HG03342 (cell line): ENCODE measurements at regions not wholly inside any gene's neighbourhood (a gene's known extent, or its start where the extent isn't known, plus 50 kb on each side); places are given as distances from the start of the nearest gene placed in this dataset.
"Not testable (repeated sequence)": the region's sequence is repeated elsewhere in the genome, so short reads cannot be mapped to it uniquely, and the experiment has no call there.

ENCODE experiments used
- ATAC-seq: cut with Tn5 transposase; IDR thresholded peaks from one replicate; pipeline ENCODE4 v1.9.1; 2021; ENCODE audit warnings: mild to moderate bottlenecking, moderate library complexity; ENCODE audit not compliant: unreplicated experiment

GRCh38 chr13:50612717-50613116 lies 230.8 kb downstream of the DLEU7 start:
- ATAC-seq = no peak

- no peak for ATAC-seq
Measured at GRCh38 chr13:50613356-50613831, 230.1 kb downstream of the DLEU7 start.

- no peak for ATAC-seq
Measured at GRCh38 chr13:50615234-50615633, 228.3 kb downstream of the DLEU7 start.

GRCh38 chr13:50616101-50616500 lies 227.4 kb downstream of the DLEU7 start:
- no peak for ATAC-seq

- no peak for ATAC-seq
Measured at GRCh38 chr13:50617134-50617721, 226.3 kb downstream of the DLEU7 start.

GRCh38 chr13:50618206-50618605 lies 225.3 kb downstream of the DLEU7 start:
- no peak for ATAC-seq

GRCh38 chr13:50626101-50626547 lies 217.4 kb downstream of the DLEU7 start:
- ATAC-seq = no peak

- ATAC-seq = no peak
Measured at GRCh38 chr13:50627111-50627510, 216.4 kb downstream of the DLEU7 start.

- not testable (repeated sequence) for ATAC-seq
Measured at GRCh38 chr13:50628512-50628911, 215.0 kb downstream of the DLEU7 start.

GRCh38 chr13:50629497-50629896 lies 214.0 kb downstream of the DLEU7 start:
- no peak for ATAC-seq

GRCh38 chr13:50629966-50630365 lies 213.5 kb downstream of the DLEU7 start:
- ATAC-seq = no peak

GRCh38 chr13:50631041-50631440 lies 212.5 kb downstream of the DLEU7 start:
- ATAC-seq = no peak

- no peak for ATAC-seq
Measured at GRCh38 chr13:50634339-50634738, 209.2 kb downstream of the DLEU7 start.

- peak; percentile 68 for ATAC-seq
Measured at GRCh38 chr13:50635504-50635903, 208.0 kb downstream of the DLEU7 start.

GRCh38 chr13:50636007-50636704 lies 207.3 kb downstream of the DLEU7 start:
- ATAC-seq = peak; percentile 68

GRCh38 chr13:50643060-50643459 lies 200.4 kb downstream of the DLEU7 start:
- ATAC-seq = no peak

- no peak for ATAC-seq
Measured at GRCh38 chr13:50644081-50644871, 199.2 kb downstream of the DLEU7 start.

GRCh38 chr13:50645092-50645491 lies 198.4 kb downstream of the DLEU7 start:
- ATAC-seq = no peak

GRCh38 chr13:50646070-50646469 lies 197.4 kb downstream of the DLEU7 start:
- no peak for ATAC-seq

- ATAC-seq = no peak
Measured at GRCh38 chr13:50649211-50649610, 194.3 kb downstream of the DLEU7 start.

GRCh38 chr13:50650592-50651504 lies 192.6 kb downstream of the DLEU7 start:
- ATAC-seq = no peak
